Spleen (tissue), 7 donors: ENCODE measurements at regions not wholly inside any gene's neighbourhood (a gene's known extent, or its start where the extent isn't known, plus 50 kb on each side); places are given as distances from the start of the nearest gene placed in this dataset.

Experiments
- POLR2A ChIP-seq, 3 donors: fragments of 450-650 bp; IDR thresholded peaks; one replicate each; pipeline ENCODE4 v1.5.1; 2017; ENCODE audit warnings: antibody characterized with exemption in 3 of 3, mild to moderate bottlenecking in 1 of 3
- POLR2AphosphoS5 ChIP-seq, 3 donors: sonication (generic); formaldehyde crosslinking; IDR thresholded peaks; one replicate each; pipeline ENCODE4 v1.5.1; 2017; ENCODE audit warnings: antibody characterized with exemption in 3 of 3
- TF ChIP-seq, protein P1 (sequence below), 11 experiments: fragments of 200-600 bp in 7 of 11; fragments of 450-650 bp in 4 of 11; sonication (generic) in 4 of 11; IDR thresholded peaks in 8 of 11; conservative IDR thresholded peaks in 3 of 11; 1 replicate in 7 of 11; 2 replicates in 4 of 11; pipeline versions ENCODE4 v1.4.0 to v1.8.0; 2016 to 2021; ENCODE audit warnings: antibody characterized with exemption in 11 of 11, inconsistent platforms in 4 of 11, mild to moderate bottlenecking in 1 of 11
- donor health status: DM: no; HTN: no; CAD: no; lungs with moderate emphysema.
- donor health status: DM: no; HTN: no; CAD: no.
- donor health status: DM: no; HTN: no; CAD: no.

DNA sequence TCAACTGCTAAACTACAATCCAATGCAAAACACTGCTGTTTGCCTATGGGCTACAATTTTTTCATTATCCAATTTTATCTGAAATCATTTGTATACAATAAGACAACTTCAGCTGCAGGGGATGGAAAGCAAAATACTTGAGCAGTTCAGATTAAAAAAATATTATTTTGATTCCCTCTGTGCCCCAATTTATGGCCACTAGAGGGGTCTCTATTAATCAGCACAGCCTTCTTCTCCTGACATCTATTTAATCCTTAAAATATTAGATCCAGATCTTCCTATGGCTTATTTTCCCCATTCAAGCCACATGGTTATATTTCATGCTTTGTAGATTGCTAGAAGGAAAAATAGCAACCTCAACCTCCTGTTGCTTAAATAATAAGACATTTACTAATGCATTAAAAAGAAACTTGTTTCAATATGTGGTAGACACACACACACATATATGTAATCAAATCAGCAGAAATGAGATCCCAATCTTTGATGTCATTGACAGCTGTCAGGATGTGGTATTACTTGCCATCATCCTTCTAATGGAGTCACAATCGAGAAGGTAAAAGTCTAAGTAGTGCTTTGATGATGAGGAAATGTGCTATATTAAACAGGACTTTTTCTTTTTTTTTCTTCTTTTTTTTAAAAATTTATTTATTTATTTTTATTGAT, 104.2 kb downstream of the P2RY1 start:
- TF ChIP-seq POLR2A (IDR thresholded peaks at IDR 0.05) (no peak), POLR2AphosphoS5 (IDR thresholded peaks at IDR 0.05) (no peak)
- TF ChIP-seq, protein P1, sequence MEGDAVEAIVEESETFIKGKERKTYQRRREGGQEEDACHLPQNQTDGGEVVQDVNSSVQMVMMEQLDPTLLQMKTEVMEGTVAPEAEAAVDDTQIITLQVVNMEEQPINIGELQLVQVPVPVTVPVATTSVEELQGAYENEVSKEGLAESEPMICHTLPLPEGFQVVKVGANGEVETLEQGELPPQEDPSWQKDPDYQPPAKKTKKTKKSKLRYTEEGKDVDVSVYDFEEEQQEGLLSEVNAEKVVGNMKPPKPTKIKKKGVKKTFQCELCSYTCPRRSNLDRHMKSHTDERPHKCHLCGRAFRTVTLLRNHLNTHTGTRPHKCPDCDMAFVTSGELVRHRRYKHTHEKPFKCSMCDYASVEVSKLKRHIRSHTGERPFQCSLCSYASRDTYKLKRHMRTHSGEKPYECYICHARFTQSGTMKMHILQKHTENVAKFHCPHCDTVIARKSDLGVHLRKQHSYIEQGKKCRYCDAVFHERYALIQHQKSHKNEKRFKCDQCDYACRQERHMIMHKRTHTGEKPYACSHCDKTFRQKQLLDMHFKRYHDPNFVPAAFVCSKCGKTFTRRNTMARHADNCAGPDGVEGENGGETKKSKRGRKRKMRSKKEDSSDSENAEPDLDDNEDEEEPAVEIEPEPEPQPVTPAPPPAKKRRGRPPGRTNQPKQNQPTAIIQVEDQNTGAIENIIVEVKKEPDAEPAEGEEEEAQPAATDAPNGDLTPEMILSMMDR (IDR thresholded peaks at IDR 0.05 in 8 of 11, conservative IDR thresholded peaks at IDR 0.05 in 3 of 11): no peak
